ENCODE measurements at regions not wholly inside any gene's neighbourhood (a gene's known extent, or its start where the extent isn't known, plus 50 kb on each side); places are given as distances from the start of the nearest gene placed in this dataset.
"Not testable (repeated sequence)": the region's sequence is repeated elsewhere in the genome, so short reads cannot be mapped to it uniquely, and the experiment has no call there.

- H3K27me3 Mint-ChIP-seq (ENCODE audit: insufficient read depth, unreplicated experiment); H3K4me1 Mint-ChIP-seq (ENCODE audit: low read depth, unreplicated experiment); H3K36me3 ChIP-seq (ENCODE audit: control insufficient read depth, insufficient read depth, low read length); BruUV-seq (replicated peaks); DNase-seq; H3K27ac Mint-ChIP-seq (ENCODE audit: unreplicated experiment); H3K27me3 ChIP-seq (replicated peaks; ENCODE audit: control insufficient read depth, insufficient read depth, low read length); H3K9me3 Mint-ChIP-seq (ENCODE audit: unreplicated experiment); H3K4me1 ChIP-seq; H3K9me3 ChIP-seq; H3K4me3 ChIP-seq (ENCODE audit: low read depth, low read length); intact Hi-C loops (cut with micrococcal nuclease; ENCODE audit: unreplicated experiment); H3K36me3 Mint-ChIP-seq (ENCODE audit: insufficient read depth, unreplicated experiment); CTCF ChIA-PET; H3K4me3 Mint-ChIP-seq (ENCODE audit: unreplicated experiment); POLR2A ChIA-PET: not testable (repeated sequence)
These were observed 99.2 kb downstream of the ZNF100 start for GRCh38 chr19:21668072-21668773.

GRCh38 chr19:21655540-21656126 lies 111.7 kb downstream of the ZNF100 start:
- DNase-seq: no peak
- Mint-ChIP-seq H3K27ac (ENCODE audit: unreplicated experiment) (no peak overlapping the region), H3K27me3 (ENCODE audit: insufficient read depth, unreplicated experiment) (no peaks in the 10 kb centered on the region), H3K36me3 (ENCODE audit: insufficient read depth, unreplicated experiment) (no peaks in the 10 kb centered on the region), H3K4me1 (ENCODE audit: low read depth, unreplicated experiment) (no peaks in the 10 kb centered on the region), H3K9me3 (ENCODE audit: unreplicated experiment) (peaks cover 24% of the 10 kb centered on the region), H3K4me3 (ENCODE audit: unreplicated experiment) (no peak overlapping the region)
- Histone ChIP-seq H3K4me3 (ENCODE audit: low read depth, low read length) (no peak overlapping the region), H3K9me3 (no peaks in the 10 kb centered on the region), H3K27me3 (replicated peaks; ENCODE audit: control insufficient read depth, insufficient read depth, low read length) (no peaks in the 10 kb centered on the region), H3K36me3 (ENCODE audit: control insufficient read depth, insufficient read depth, low read length) (no peaks in the 10 kb centered on the region), H3K4me1 (no peaks in the 10 kb centered on the region)
- no TSS peak for BruUV-seq (replicated peaks)
- ChIA-PET POLR2A (no interaction called here), CTCF (no interaction called here)
- intact Hi-C loops (cut with micrococcal nuclease; ENCODE audit: unreplicated experiment): no loop called here
- no peak for TF ChIP-seq CTCF (IDR thresholded peaks at IDR 0.05; ENCODE audit: insufficient read depth in 1 of 2, low read depth in 1 of 2, low read length in 1 of 2, severe bottlenecking in 1 of 2, unreplicated experiment in 1 of 2)

GRCh38 chr19:21651478-21651877 lies 115.9 kb downstream of the ZNF100 start:
- H3K27ac Mint-ChIP-seq (ENCODE audit: unreplicated experiment); BruUV-seq (replicated peaks); H3K36me3 ChIP-seq (ENCODE audit: control insufficient read depth, insufficient read depth, low read length); H3K4me3 ChIP-seq (ENCODE audit: low read depth, low read length); H3K36me3 Mint-ChIP-seq (ENCODE audit: insufficient read depth, unreplicated experiment); H3K4me1 ChIP-seq; H3K9me3 ChIP-seq; H3K27me3 Mint-ChIP-seq (ENCODE audit: insufficient read depth, unreplicated experiment); H3K4me3 Mint-ChIP-seq (ENCODE audit: unreplicated experiment); H3K27me3 ChIP-seq (replicated peaks; ENCODE audit: control insufficient read depth, insufficient read depth, low read length); intact Hi-C loops (cut with micrococcal nuclease; ENCODE audit: unreplicated experiment); DNase-seq; CTCF ChIA-PET; H3K4me1 Mint-ChIP-seq (ENCODE audit: low read depth, unreplicated experiment); POLR2A ChIA-PET: not testable (repeated sequence)
- H3K9me3 Mint-ChIP-seq (ENCODE audit: unreplicated experiment): peaks cover 51% of the 10 kb centered on the region

- Mint-ChIP-seq H3K4me3 (ENCODE audit: unreplicated experiment) (no peak overlapping the region), H3K27ac (ENCODE audit: unreplicated experiment) (no peak overlapping the region), H3K9me3 (ENCODE audit: unreplicated experiment) (peaks cover 10% of the 10 kb centered on the region), H3K27me3 (ENCODE audit: insufficient read depth, unreplicated experiment) (no peaks in the 10 kb centered on the region), H3K36me3 (ENCODE audit: insufficient read depth, unreplicated experiment) (no peaks in the 10 kb centered on the region), H3K4me1 (ENCODE audit: low read depth, unreplicated experiment) (no peaks in the 10 kb centered on the region)
- H3K27me3 ChIP-seq (replicated peaks; ENCODE audit: control insufficient read depth, insufficient read depth, low read length): no peaks in the 10 kb centered on the region
- H3K9me3 ChIP-seq: no peaks in the 10 kb centered on the region
- H3K36me3 ChIP-seq (ENCODE audit: control insufficient read depth, insufficient read depth, low read length): no peaks in the 10 kb centered on the region
- no peak for DNase-seq
- no peaks in the 10 kb centered on the region for H3K4me1 ChIP-seq
- intact Hi-C loops (cut with micrococcal nuclease; ENCODE audit: unreplicated experiment): no loop called here
- CTCF ChIA-PET: no interaction called here
- no peak for TF ChIP-seq CTCF (IDR thresholded peaks at IDR 0.05; ENCODE audit: insufficient read depth in 1 of 2, low read depth in 1 of 2, low read length in 1 of 2, severe bottlenecking in 1 of 2, unreplicated experiment in 1 of 2)
- POLR2A ChIA-PET: no interaction called here
- no TSS peak for BruUV-seq (replicated peaks)
- H3K4me3 ChIP-seq (ENCODE audit: low read depth, low read length): no peak overlapping the region
These were observed 128.6 kb downstream of the ZNF100 start for GRCh38 chr19:21638776-21639175.

Data from Caco-2 (cell line).